D721Med (cell line): ENCODE measurements at regions not wholly inside any gene's neighbourhood (a gene's known extent, or its start where the extent isn't known, plus 50 kb on each side); places are given as distances from the start of the nearest gene placed in this dataset.

Experiments used
- DNase-seq: peaks from one replicate; pipeline ENCODE4 v3.0.0; 2011; ENCODE audit warnings: low spot score; ENCODE audit not compliant: insufficient read length
- FAIRE-seq: peaks from 2 replicates; lab custom pipeline; 2011; peaks lifted over from hg19 to GRCh38; lab: Jason Lieb, UNC
- TF ChIP-seq, protein P1 (sequence below): IDR thresholded peaks from 2 replicates; pipeline ENCODE4 v1.5.1; 2012; ENCODE audit warnings: mild to moderate bottlenecking, control low read depth; ENCODE audit not compliant: insufficient read depth; ENCODE audit errors: missing control alignments

DNA sequence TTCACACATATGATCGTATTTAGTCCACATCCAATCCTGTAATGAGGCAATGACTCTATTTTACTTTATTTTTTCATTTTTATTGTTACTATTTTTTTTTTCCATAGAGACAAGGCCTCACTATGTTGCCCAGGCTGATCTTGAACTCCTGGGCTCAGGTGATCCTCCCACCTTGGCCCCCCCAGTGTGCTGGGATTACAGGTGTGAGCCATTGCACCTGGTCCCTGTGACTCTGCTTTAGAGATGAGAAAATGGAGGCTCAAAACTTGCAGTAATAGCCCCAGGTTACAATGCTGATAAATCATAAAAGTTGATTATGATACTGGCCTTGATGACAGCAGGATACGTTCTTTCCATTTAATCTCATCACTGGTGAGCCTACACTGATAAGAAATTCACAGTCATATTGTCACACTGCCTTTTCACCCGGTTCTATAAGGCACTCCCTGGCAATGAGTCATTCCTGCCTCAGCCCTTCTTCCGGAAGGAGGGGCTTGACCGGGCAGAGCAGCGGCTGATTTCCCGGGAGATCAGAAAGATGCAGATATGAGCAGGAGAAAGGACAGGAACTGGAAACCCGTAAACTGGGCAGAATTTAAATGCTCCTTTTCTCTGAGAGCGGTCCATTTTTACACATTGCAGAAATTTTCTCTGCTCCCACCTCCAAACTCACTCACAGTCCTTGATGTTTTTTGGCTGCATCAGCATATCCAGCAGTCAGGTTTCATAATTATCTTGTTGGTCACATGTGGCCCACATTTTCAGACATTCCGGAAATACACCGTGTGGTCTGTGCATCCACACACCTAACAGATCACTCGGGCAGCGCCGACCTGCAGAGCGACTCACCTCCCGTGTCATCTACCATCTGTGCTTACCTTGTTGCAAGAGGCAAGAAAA, 616.4 kb downstream of the EFNB2 start:
- TF ChIP-seq, protein P1, sequence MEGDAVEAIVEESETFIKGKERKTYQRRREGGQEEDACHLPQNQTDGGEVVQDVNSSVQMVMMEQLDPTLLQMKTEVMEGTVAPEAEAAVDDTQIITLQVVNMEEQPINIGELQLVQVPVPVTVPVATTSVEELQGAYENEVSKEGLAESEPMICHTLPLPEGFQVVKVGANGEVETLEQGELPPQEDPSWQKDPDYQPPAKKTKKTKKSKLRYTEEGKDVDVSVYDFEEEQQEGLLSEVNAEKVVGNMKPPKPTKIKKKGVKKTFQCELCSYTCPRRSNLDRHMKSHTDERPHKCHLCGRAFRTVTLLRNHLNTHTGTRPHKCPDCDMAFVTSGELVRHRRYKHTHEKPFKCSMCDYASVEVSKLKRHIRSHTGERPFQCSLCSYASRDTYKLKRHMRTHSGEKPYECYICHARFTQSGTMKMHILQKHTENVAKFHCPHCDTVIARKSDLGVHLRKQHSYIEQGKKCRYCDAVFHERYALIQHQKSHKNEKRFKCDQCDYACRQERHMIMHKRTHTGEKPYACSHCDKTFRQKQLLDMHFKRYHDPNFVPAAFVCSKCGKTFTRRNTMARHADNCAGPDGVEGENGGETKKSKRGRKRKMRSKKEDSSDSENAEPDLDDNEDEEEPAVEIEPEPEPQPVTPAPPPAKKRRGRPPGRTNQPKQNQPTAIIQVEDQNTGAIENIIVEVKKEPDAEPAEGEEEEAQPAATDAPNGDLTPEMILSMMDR: no peak
- FAIRE-seq: no peak
- DNase-seq: no peak

DNA sequence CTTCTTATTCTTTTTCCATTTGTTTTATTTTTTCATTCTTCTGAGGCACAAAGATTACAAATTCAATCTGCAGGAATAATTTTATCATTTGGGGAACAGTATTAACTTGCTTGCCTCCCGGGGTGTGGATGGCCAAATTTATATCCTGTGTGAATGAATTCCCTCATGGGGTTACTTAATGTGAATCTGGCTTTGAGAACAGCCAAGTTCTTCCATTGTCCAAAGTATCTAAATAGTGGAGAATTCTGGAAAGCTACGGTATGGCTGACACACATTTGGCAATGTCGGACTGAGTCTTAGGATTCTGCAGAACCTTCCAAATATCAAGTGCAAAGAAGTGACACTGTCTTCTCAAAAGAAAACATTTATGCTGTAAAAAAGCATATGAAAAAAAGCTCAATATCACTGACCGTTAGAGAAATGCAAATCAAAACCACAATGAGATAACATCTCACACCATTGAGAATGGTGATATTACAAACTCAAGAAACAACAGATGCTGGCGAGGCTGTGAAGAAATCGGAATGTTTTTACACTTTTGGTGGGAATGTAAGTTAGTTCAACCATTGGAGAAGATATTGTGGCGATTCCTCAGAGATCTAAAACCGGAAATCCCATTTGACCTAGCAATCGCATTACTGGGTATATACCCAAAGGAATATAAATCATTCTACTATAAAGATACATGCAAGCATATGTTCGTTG, 620.2 kb downstream of the EFNB2 start:
- DNase-seq: no peak
- FAIRE-seq: no peak
- TF ChIP-seq, protein P1: no peak

DNA sequence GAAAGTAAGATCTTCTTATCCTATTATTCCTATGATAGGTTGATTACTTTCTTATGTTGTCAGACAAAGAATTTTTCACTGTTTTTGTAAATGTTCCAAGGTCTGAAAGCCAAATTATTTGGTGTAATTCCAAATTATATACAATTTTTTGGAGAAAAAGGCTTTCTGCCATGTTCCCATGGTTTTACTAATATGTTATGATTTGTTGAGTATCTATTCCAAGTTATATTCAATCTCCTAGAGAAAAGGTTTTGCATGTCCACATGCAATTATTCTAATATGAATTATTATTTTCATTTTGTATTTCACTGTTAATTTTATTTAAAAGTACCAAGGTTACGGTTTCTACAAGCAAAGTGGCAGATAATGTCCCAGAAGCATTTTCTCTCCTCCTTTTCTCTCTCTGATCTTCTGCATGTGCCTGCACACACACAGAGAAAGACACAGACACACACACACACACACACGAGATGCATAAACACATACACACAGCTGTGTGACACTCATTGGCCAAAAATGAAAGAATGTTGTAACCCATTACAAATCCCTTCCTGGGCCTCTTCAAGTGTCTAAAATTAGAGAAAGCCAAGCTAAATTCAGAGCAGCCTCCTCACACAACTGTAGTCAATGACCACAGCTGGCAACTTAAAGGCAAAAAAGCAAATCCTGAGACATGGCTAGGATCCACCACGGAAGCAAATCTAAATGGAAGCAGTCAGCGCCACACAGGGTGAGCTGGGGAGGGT, 621.0 kb downstream of the EFNB2 start:
- FAIRE-seq (no peak), DNase-seq (no peak)

DNA sequence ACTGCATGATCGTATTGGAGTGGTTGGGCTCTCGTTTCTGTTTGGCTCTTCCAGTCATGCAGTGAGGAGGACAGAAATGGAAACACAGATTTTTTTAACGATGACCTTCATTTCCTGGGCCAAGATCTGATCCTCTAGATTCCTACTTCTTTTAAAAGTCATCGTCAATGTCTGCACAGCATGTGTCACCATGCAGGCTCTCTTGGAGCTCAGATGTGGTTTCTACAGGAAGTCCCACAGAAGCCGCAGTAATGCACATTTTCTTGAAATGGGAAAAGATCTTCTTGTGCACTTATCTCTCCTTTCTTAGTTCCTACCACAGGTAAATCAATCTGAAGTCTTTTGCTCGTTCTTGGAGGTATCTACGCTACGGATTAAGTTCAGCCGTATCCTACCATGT, 626.9 kb downstream of the EFNB2 start:
- TF ChIP-seq, protein P1: no peak
- DNase-seq (no peak), FAIRE-seq (no peak)

More for the DNA sequence above, 621.0 kb downstream of the EFNB2 start:
- TF ChIP-seq, protein P1: no peak

DNA sequence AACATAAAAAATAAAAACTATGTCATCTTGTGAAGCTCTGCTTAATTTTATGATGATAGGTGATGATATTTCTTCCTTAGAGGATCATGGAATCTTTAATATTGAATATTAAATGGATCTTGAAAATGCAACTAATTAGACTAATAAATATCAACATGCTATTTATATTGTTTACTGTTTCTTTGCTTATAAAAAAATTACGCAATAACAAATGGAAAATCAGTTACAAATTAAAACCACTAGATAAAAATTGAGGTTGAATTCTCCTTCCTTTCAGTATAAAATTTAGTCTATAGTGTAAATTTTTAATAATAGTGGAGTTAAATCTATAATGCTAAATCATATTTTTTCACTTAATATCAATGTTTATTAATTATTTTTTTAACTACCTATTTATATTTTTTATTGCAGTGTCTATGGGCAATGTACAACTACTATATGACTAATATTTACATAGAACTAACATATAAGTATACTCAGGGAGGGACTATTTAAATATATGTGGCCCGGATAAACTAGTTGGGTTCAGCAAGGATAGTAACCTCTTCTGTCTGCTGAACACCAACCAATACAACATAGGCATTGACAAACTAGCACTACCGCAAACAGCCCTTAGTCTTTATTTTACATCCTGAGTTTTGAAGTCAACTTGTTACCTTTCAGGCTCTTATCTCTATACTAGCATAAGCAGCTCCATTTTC, 628.0 kb downstream of the EFNB2 start:
- FAIRE-seq (no peak), DNase-seq (no peak)
- TF ChIP-seq, protein P1: no peak

DNA sequence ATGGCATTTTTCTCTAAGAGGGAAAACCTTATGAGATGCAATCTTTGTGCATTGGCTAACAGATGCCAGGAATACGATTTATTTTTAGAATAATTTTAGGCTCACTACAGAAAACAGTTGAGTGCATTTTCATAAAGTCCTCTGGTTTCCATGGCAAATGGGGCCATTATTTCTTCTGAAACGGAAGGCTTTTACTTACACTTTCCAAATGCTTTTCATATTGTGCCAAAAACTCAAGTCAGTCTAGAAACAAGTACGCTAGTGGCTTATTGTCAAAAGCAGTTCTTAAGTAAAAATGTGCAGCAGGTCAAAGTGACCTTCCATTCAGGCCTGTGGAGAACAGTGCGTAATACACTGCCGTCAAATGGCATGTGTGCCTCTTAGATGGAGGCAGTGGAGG, 628.7 kb downstream of the EFNB2 start:
- TF ChIP-seq, protein P1: no peak
- no peak for FAIRE-seq
- DNase-seq: no peak
